NCI-H524 treated with DMSO at 0.1 percent for 48 hours (cell line): ENCODE measurements at regions not wholly inside any gene's neighbourhood (a gene's known extent, or its start where the extent isn't known, plus 50 kb on each side); places are given as distances from the start of the nearest gene placed in this dataset.

Experiments used
- DNase-seq: peaks from one replicate; lab custom pipeline; 2025; lab: John Stamatoyannopoulos, UW

- DNase-seq: no peak
These were observed 133.4 kb upstream of the OSR1 start for GRCh38 chr2:19491796-19492195.

GRCh38 chr2:19490846-19491435 lies 132.5 kb upstream of the OSR1 start:
- no peak for DNase-seq

GRCh38 chr2:19488009-19488691 lies 129.7 kb upstream of the OSR1 start:
- DNase-seq: no peak

GRCh38 chr2:19484736-19485135 lies 126.3 kb upstream of the OSR1 start:
- no peak for DNase-seq

- DNase-seq: no peak
These were observed 122.2 kb upstream of the OSR1 start for GRCh38 chr2:19480673-19481072.

- no peak for DNase-seq
These were observed 121.2 kb upstream of the OSR1 start for GRCh38 chr2:19479666-19480065.

GRCh38 chr2:19478409-19478808 lies 120.0 kb upstream of the OSR1 start:
- DNase-seq: no peak

GRCh38 chr2:19476327-19476726 lies 117.9 kb upstream of the OSR1 start:
- DNase-seq: no peak

GRCh38 chr2:19474128-19474527 lies 115.7 kb upstream of the OSR1 start:
- DNase-seq: no peak

- no peak for DNase-seq
These were observed 114.9 kb upstream of the OSR1 start for GRCh38 chr2:19473350-19473749.

- no peak for DNase-seq
These were observed 114.1 kb upstream of the OSR1 start for GRCh38 chr2:19472391-19472978.

- no peak for DNase-seq
These were observed 113.1 kb upstream of the OSR1 start for GRCh38 chr2:19471491-19471890.

- no peak for DNase-seq
These were observed 107.6 kb upstream of the OSR1 start for GRCh38 chr2:19465978-19466377.

GRCh38 chr2:19462256-19462645 lies 103.8 kb upstream of the OSR1 start:
- DNase-seq: no peak

GRCh38 chr2:19461504-19462255 lies 103.3 kb upstream of the OSR1 start:
- DNase-seq: no peak

GRCh38 chr2:19460761-19461160 lies 102.3 kb upstream of the OSR1 start:
- peak; percentile 91 for DNase-seq

GRCh38 chr2:19458427-19459003 lies 100.1 kb upstream of the OSR1 start:
- DNase-seq: no peak

GRCh38 chr2:19457809-19458208 lies 99.4 kb upstream of the OSR1 start:
- DNase-seq: no peak

- no peak for DNase-seq
These were observed 98.4 kb upstream of the OSR1 start for GRCh38 chr2:19456705-19457309.

GRCh38 chr2:19454125-19454524 lies 95.7 kb upstream of the OSR1 start:
- DNase-seq: no peak

GRCh38 chr2:19442731-19443130 lies 84.3 kb upstream of the OSR1 start:
- no peak for DNase-seq

- DNase-seq: no peak
These were observed 80.7 kb upstream of the OSR1 start for GRCh38 chr2:19439081-19439480.
